ENCODE measurements at regions not wholly inside any gene's neighbourhood (a gene's known extent, or its start where the extent isn't known, plus 50 kb on each side); places are given as distances from the start of the nearest gene placed in this dataset.
"Not testable (repeated sequence)": the region's sequence is repeated elsewhere in the genome, so short reads cannot be mapped to it uniquely, and the experiment has no call there.

DNA sequence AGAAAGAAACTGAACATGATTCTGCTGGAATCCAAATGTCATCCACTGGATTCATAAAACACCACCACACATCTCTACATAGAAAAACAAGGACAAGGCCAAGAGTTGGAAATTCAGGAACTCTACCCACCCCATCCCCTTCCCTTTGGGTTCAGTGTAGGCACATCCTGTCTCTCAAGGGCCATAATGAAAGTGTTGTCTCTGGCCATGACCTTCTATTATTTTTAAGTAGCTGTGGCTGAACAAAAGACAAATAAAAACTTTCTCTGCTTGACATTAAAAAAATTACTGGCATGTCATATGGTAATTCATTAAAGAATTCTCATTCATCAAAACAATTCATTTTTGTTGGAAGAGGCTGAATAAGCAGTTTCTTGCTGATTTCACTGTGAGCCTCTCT, 54.9 kb upstream of the ZBTB18 start:
- DNase-seq: no peak

DNA sequence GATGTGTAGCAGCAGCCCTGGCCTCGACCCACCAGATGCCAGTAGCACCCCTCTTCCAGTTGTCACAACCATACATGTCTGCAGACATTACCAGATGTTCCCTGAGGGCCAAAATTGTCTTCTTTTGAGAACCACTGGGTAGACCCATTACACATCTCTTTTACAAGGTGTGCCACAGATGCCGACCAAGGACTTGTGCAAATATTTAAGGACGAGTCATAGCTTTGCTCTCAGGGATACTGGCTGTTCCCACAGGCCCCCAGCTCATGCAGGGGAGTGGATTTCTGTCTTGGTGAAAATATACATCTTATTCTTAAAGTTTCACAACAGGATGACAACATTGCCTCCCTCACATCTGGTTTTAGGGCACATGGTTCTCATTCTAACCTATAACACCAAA, 59.4 kb upstream of the ZBTB18 start:
- DNase-seq: no peak

DNA sequence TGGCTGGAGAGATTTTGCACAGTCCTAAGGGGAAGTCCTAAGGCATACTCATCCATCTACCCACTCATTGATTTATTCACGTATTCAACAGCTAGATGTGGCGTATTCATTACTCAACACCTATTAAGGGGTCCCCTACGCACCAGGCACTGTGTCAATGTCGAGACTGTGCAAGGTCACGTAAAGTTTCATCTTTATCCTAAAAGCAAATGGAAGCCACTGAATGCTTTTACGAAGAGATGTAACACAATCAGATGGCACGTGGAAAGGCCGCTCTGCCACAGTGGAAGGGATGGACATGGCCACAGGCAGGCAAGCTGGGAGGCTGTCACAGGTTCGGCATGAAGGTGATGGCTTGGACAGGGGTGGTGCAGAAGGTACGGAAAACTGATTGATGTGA, 66.3 kb upstream of the ZBTB18 start:
- no peak for DNase-seq

- no peak for DNase-seq
Measured at GRCh38 chr1:243982447-243983018, 68.5 kb upstream of the ZBTB18 start.

GRCh38 chr1:243980471-243980870, 70.6 kb upstream of the ZBTB18 start:
- DNase-seq: no peak

DNA sequence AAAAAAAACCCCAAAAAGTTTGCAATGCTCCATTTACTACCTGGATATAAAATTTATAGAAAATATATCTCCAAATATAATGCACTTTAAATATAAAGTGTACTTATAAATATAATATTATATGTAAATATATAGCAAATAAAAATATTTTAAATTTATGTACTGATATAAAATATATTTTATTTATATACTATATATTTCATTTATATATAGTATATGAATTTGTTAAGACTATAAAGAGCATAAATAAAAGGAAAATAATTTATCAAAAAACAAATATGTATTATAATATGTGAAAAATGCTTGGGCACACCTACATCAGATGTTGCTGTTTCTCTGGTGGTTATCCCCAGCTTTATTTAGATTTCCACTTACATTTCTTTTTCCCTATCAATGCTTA, 71.0 kb upstream of the ZBTB18 start:
- DNase-seq: no peak

- DNase-seq: no peak
Measured at GRCh38 chr1:243979396-243979795, 71.7 kb upstream of the ZBTB18 start.

DNA sequence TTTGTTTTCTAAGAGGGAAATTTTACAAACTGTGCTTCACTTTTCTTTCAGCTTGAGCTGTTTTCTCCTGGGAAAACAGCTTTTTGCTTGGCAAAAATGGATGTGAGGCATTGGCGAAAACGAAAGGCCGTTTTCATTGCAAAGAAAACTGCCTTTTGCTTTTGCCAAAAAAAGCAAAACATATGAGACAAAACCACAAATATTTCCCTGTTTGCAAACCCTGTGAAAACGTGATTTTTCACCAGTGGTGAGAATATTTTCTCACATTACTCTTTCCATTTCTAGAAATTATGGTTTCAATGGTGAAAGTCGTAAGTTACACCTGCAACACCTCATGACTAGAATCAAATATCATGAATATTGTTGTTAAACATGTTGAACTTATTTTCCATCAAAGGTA, 74.0 kb upstream of the ZBTB18 start:
- no peak for DNase-seq

- no peak for DNase-seq
Measured at GRCh38 chr1:243974451-243975292, 76.4 kb upstream of the ZBTB18 start.

DNA sequence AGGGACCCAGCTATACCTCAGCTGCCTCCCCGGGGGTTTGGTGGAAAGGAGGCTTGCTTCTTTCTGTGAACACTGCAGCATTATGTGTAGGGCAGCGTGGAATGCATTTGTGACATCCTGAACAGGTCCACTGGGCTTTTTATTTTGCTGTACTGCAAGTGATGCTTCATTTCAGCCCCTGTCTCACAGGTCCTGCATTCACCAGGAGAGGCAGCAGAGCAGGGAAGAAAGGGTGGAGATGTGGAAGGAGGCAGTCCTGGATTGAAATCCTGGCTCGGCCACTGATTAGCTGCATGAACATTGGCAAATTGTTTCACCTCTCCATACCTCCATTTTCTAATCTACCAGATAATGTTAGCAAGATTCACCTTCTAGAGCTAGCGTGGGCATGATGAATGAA, 77.9 kb upstream of the ZBTB18 start:
- no peak for DNase-seq

DNA sequence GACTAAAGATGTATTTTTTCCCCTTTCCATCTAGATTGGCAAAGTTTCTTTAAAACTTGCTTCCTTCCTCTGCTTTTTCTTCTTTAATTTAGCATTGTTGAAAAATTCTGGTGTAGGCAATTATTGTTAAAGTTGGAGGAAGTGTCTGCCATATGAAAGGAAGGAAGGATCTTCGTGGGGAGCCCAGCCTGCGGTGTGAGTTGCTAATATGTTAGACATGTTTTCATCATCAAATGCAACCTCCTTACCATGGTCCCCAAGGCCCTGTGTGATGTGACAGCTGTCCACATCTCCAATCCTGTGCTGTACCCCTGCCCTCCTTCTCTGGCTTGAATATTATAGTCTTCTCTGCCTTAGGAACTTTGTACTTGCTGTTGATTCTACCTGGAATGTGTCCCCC, 81.0 kb upstream of the ZBTB18 start:
- no peak for DNase-seq

- no peak for DNase-seq
Measured at GRCh38 chr1:243968413-243968812, 82.7 kb upstream of the ZBTB18 start.

GRCh38 chr1:243964915-243965314, 86.2 kb upstream of the ZBTB18 start:
- no peak for DNase-seq

- no peak for DNase-seq
Measured at GRCh38 chr1:243963571-243963970, 87.5 kb upstream of the ZBTB18 start.

- no peak for DNase-seq
Measured at GRCh38 chr1:243962541-243962940, 88.5 kb upstream of the ZBTB18 start.

GRCh38 chr1:243959998-243960397, 91.1 kb upstream of the ZBTB18 start:
- DNase-seq: no peak

GRCh38 chr1:243957141-243957540, 93.9 kb upstream of the ZBTB18 start:
- DNase-seq: no peak

DNA sequence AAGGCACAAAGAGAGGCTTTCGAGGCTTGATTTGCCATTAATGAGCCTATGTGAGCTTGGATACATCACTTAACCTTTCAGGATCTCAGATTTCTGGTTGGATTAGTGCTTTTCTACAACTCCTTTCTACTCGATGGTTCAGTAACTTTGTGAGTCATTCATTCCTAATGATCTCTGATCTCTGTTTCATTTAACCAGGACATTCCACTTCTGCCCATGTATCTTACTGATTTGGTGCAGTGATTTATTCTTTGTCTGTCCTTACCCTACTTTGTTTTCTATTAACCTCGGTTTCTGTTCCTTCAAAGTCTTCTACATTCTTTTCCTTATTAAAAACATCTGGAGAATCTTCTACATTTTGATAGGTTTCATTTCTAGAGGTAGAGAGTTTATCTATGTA, 94.6 kb upstream of the ZBTB18 start:
- no peak for DNase-seq

DNA sequence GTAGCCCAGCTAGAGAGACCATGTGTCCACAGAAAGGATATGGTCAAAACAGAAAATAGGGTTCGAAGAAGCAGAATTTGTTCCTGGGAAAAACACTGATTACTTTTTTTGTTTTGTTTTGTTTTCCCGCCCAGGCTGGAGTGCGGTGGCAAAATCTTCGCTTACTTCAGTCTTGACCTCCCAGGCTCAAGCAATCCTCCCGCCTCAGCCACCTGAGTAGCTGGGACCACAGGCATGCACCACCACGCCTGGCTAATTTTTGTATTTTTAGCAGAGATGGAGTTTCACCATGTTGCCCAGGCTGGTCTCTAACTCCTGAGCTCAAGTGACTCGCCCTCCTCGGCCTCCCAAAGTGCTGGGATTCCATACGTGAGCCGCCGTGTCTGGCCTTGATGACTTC, 99.9 kb upstream of the ZBTB18 start:
- not testable (repeated sequence) for DNase-seq

DNA sequence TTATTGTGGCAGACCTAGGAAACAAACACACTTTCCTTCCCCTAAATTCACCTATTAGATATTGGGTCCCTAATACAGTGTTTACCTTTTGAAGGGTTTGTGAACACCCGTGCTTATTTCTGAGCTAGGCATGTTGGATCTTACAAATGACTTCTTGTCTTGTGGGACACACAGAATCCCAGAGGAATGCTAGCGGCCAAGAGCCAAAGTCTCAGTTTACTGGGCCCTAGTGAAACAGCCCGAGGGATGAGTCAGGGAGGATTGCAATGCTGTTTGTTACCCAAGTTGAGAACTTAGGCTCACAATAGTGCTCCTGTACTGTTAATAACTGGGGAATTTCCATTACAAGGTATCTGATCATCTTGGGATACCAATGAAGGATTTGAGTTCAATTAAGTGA, 100.1 kb upstream of the AKT3 start:
- no peak for DNase-seq

DNA sequence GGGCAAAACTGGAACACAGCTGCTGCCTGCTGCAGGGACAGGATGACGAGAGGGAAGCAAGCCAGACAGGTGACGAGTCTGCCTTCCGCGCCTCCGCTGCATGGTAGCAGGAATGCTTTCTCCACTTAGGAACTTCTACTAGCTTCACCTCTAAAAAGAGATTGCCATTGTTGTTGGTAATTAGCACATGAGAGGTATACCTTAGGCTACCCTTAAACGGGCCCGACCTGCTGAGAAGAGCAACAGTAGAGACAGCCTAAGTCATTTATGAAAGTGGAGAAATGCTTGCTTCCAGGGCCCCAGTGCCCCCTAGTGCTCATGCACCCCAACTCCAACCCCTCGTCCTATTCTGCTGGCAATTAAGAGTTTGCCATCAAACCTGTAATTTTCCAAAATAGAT, 96.9 kb upstream of the AKT3 start:
- DNase-seq: peak; percentile 54

DNA sequence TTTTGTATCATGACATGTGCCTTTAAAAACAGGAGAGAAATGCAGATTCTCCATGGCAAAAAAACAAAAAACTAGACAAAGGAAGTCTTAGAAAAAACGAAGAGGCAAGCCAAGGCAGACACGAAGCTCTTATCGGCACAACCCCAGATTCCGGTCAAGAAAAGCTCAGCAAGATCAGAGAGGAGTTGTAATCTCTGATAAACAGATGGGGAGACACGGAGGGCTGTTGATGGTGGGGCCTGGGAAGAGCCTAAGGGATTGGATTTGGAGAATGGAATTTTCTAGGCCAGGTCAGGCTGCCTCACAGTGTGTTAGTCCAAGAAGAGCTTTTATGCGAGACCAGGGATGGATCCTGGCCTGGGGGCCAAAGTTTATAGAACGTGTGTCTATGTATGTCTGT, 96.2 kb upstream of the AKT3 start:
- DNase-seq: no peak

DNA sequence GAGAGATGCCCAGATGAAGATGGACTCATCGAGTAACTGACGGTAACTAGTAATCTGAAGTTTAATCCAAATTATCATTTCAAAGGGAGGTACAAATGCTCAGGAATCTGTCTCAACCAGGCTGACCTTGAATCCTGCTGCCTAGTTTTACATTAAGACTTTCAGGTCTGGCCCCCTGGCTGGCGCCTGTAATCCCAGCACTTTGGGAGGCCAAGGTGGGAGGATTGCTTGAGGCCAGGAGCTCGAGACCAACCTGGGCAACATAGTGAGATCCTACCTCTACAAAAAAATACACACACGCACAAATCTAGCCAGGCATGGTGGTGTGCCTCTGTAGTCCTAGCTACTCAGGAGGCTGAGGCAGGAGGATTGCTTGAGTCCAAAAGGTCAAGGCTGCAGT, 95.7 kb upstream of the AKT3 start:
- no peak for DNase-seq

DNA sequence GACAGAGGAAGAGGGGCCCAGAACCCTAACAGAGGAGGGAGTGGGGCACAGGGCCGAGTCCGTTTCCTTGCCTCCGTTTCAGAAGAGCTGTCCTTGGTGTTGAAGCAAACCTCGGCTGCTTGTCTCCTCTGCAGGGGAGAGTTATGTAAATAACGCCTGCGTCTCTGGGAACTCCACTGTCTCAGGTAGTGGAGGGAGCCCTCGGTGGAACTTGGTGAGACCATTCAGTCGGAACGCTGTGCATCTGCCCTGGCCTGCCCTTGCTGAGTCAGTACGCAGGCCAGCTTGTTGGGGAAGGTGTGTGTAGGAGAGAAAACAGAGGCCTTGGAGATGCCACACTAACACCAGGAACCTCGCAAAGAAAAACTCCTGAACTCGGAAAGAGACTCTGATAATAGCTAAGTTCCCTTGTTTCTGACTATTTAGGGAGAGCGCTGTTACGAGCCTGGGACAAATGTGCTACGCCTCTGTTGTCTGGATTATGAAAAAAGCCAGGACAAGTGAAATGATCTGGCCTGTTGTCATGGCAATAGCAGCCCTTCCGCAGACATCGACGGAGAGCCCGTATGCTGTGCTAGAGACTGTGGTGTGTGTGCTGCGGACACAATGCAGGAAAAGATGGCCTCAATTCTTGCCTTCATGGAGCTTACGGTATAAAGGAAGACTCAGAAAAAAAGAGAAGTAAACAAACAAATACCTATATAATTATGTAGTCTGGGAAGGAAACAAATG, 94.6 kb upstream of the AKT3 start:
- DNase-seq: no peak

Measured in activated CD4-positive, alpha-beta T cell treated with anti-CD3 and anti-CD28 coated beads for 48 hours (primary cell).